ENCODE measurements at regions not wholly inside any gene's neighbourhood (a gene's known extent, or its start where the extent isn't known, plus 50 kb on each side); places are given as distances from the start of the nearest gene placed in this dataset.
"Not testable (repeated sequence)": the region's sequence is repeated elsewhere in the genome, so short reads cannot be mapped to it uniquely, and the experiment has no call there.

GRCh38 chr15:66865622-66866611 lies 163.9 kb downstream of the SMAD6 start:
- no peak for DNase-seq (ENCODE audit: low read depth)

GRCh38 chr15:66866656-66867055 lies 164.6 kb downstream of the SMAD6 start:
- no peak for DNase-seq (ENCODE audit: low read depth)

GRCh38 chr15:66868918-66869317 lies 166.9 kb downstream of the SMAD6 start:
- DNase-seq (ENCODE audit: low read depth): no peak

- no peak for DNase-seq (ENCODE audit: low read depth)
Measured at GRCh38 chr15:66870880-66871388, 168.9 kb downstream of the SMAD6 start.

GRCh38 chr15:66872405-66872804 lies 170.4 kb downstream of the SMAD6 start:
- no peak for DNase-seq (ENCODE audit: low read depth)

GRCh38 chr15:66873331-66873730 lies 171.3 kb downstream of the SMAD6 start:
- DNase-seq (ENCODE audit: low read depth): not testable (repeated sequence)

- no peak for DNase-seq (ENCODE audit: low read depth)
Measured at GRCh38 chr15:66873856-66874255, 171.8 kb downstream of the SMAD6 start.

- no peak for DNase-seq (ENCODE audit: low read depth)
Measured at GRCh38 chr15:66875588-66876420, 173.8 kb downstream of the SMAD6 start.

- DNase-seq (ENCODE audit: low read depth): no peak
Measured at GRCh38 chr15:66876421-66876730, 174.3 kb downstream of the SMAD6 start.

- DNase-seq (ENCODE audit: low read depth): no peak
Measured at GRCh38 chr15:66876731-66877476, 174.9 kb downstream of the SMAD6 start.

- DNase-seq (ENCODE audit: low read depth): no peak
Measured at GRCh38 chr15:66877477-66878271, 175.6 kb downstream of the SMAD6 start.

- no peak for DNase-seq (ENCODE audit: low read depth)
Measured at GRCh38 chr15:66878761-66879160, 176.7 kb downstream of the SMAD6 start.

GRCh38 chr15:66879531-66880368 lies 177.7 kb downstream of the SMAD6 start:
- no peak for DNase-seq (ENCODE audit: low read depth)

- DNase-seq (ENCODE audit: low read depth): no peak
Measured at GRCh38 chr15:66880380-66881155, 178.5 kb downstream of the SMAD6 start.

GRCh38 chr15:66881173-66881905 lies 179.3 kb downstream of the SMAD6 start:
- no peak for DNase-seq (ENCODE audit: low read depth)

GRCh38 chr15:66882251-66883020 lies 180.4 kb downstream of the SMAD6 start:
- peak; percentile 48 for DNase-seq (ENCODE audit: low read depth)

GRCh38 chr15:66883284-66883911 lies 181.4 kb downstream of the SMAD6 start:
- peak; percentile 99 for DNase-seq (ENCODE audit: low read depth)
